K562 (cell line): ENCODE measurements at regions not wholly inside any gene's neighbourhood (a gene's known extent, or its start where the extent isn't known, plus 50 kb on each side); places are given as distances from the start of the nearest gene placed in this dataset.

Experiments
- ATF1 ChIP-seq, 2 experiments: fragments of 450-650 bp in 1 of 2; IDR thresholded peaks; 2 replicates each; pipeline ENCODE4 v1.6.1; 2016; ENCODE audit warnings: missing compliant biosample characterization in 1 of 2, missing genetic modification characterization in 1 of 2
- BCL6 ChIP-seq: fragments of 250-450 bp; sonication (Bioruptor Pico); IDR thresholded peaks from 2 replicates; pipeline ENCODE4 v1.4.0; 2020
- CEBPG ChIP-seq, 3 experiments: fragments of 200-800 bp in 1 of 3; sonication (Bioruptor generic) in 1 of 3; sonication (generic) in 1 of 3; formaldehyde crosslinking in 1 of 3; IDR thresholded peaks in 2 of 3; conservative IDR thresholded peaks in 1 of 3; 2 replicates each; pipeline versions ENCODE4 v1.6.1 to v1.8.0; 2016 to 2022; ENCODE audit warnings: missing compliant biosample characterization in 2 of 3, missing genetic modification characterization in 2 of 3, mild to moderate bottlenecking in 1 of 3, missing genetic modification reagents in 1 of 3
- DACH1 ChIP-seq: fragments of 450-650 bp; IDR thresholded peaks from 2 replicates; pipeline ENCODE4 v1.6.1; 2018; ENCODE audit not compliant: partially characterized antibody
- ELF1 ChIP-seq: fragments of 200-800 bp; sonication (Bioruptor generic); IDR thresholded peaks from 2 replicates; pipeline ENCODE4 v1.6.1; 2016; ENCODE audit warnings: missing genetic modification characterization, missing compliant biosample characterization
- HBP1 ChIP-seq: fragments of 450-650 bp; formaldehyde crosslinking; IDR thresholded peaks from 2 replicates; pipeline ENCODE4 v1.4.0; 2022; ENCODE audit warnings: missing genetic modification characterization
- MCM2 ChIP-seq: fragments of 450-650 bp; IDR thresholded peaks from 2 replicates; pipeline ENCODE4 v1.6.1; 2017; ENCODE audit warnings: low read depth, mild to moderate bottlenecking
- POLR2AphosphoS5 ChIP-seq: IDR thresholded peaks from 2 replicates; pipeline ENCODE4 v1.6.1; 2011; ENCODE audit warnings: mild to moderate bottlenecking, low read depth, low read length, moderate library complexity; ENCODE audit not compliant: control insufficient read depth, insufficient read depth
- POLR3A ChIP-seq: IDR thresholded peaks from 2 replicates; pipeline ENCODE4 v1.6.1; 2011; ENCODE audit warnings: borderline replicate concordance, mild to moderate bottlenecking, moderate library complexity; ENCODE audit not compliant: insufficient read length, insufficient read depth; ENCODE audit errors: extremely low read depth
- PYGO2 ChIP-seq: fragments of 450-650 bp; IDR thresholded peaks from 2 replicates; pipeline ENCODE4 v1.6.1; 2016; ENCODE audit warnings: mild to moderate bottlenecking, missing genetic modification characterization, moderate library complexity, missing compliant biosample characterization
- RBM14 ChIP-seq: fragments of 200-400 bp; formaldehyde crosslinking; IDR thresholded peaks from 2 replicates; pipeline ENCODE4 v1.6.1; 2018; ENCODE audit warnings: low read depth, mild to moderate bottlenecking, low read length, moderate library complexity, borderline replicate concordance; ENCODE audit not compliant: insufficient read depth

GRCh38 chr1:110771245-110772022, 96.7 kb upstream of the KCNA3 start:
- TF ChIP-seq ELF1 (no peak), BCL6 (CRISPR knock-in tag) (no peak), PYGO2 (tag) (no peak), CEBPG (CRISPR knock-in tag; IDR thresholded peaks at IDR 0.05) (no peak), CEBPG (tag; conservative IDR thresholded peaks at IDR 0.05 in 1 of 2, IDR thresholded peaks at IDR 0.05 in 1 of 2) (no peak), ATF1 (CRISPR knock-in tag; IDR thresholded peaks at IDR 0.05) (no peak), ATF1 (tag; IDR thresholded peaks at IDR 0.05) (no peak), POLR2AphosphoS5 (no peak), POLR3A (no peak), HBP1 (CRISPR knock-in tag) (no peak), MCM2 (no peak), RBM14 (no peak), DACH1 (no peak)
